SK-N-SH (cell line): ENCODE measurements at regions not wholly inside any gene's neighbourhood (a gene's known extent, or its start where the extent isn't known, plus 50 kb on each side); places are given as distances from the start of the nearest gene placed in this dataset.

ENCODE experiments used
- ELF1 ChIP-seq: IDR thresholded peaks from 2 replicates; pipeline ENCODE4 v1.4.0; 2012
- EP300 ChIP-seq, 2 experiments: IDR thresholded peaks; 2 replicates each; pipeline versions ENCODE4 v1.4.0 to v1.6.1; 2012; ENCODE audit warnings: borderline replicate concordance in 1 of 2, low read depth in 1 of 2, low read length in 1 of 2
- MXI1 ChIP-seq: IDR thresholded peaks from 2 replicates; pipeline ENCODE4 v1.6.1; 2012; ENCODE audit warnings: mild to moderate bottlenecking, low read depth, low read length, improper control_type of control experiment
- RAD21 ChIP-seq: IDR thresholded peaks from 2 replicates; pipeline ENCODE4 v1.6.1; 2012; ENCODE audit warnings: mild to moderate bottlenecking, low read length
- RCOR1 ChIP-seq: fragments of 150-350 bp; IDR thresholded peaks from 2 replicates; pipeline ENCODE4 v1.6.1; 2017; ENCODE audit warnings: antibody characterized with exemption, low read length
- TAF1 ChIP-seq: IDR thresholded peaks from 2 replicates; pipeline ENCODE4 v1.6.1; 2012; ENCODE audit warnings: low read depth, mild to moderate bottlenecking, low read length, moderate library complexity, borderline replicate concordance
- TF ChIP-seq, protein P1 (sequence below): fragments of 200-600 bp; sonication (generic); IDR thresholded peaks from 2 replicates; pipeline ENCODE4 v1.6.1; 2017; ENCODE audit warnings: antibody characterized with exemption, mild to moderate bottlenecking, moderate library complexity
- TF ChIP-seq, protein P2 (sequence below): IDR thresholded peaks from 2 replicates; pipeline ENCODE4 v1.6.1; 2012; ENCODE audit warnings: mild to moderate bottlenecking, low read depth, low read length, moderate library complexity
- TF ChIP-seq, protein P3 (sequence below): IDR thresholded peaks from 2 replicates; pipeline ENCODE4 v1.4.0; 2012; ENCODE audit warnings: low read depth

DNA sequence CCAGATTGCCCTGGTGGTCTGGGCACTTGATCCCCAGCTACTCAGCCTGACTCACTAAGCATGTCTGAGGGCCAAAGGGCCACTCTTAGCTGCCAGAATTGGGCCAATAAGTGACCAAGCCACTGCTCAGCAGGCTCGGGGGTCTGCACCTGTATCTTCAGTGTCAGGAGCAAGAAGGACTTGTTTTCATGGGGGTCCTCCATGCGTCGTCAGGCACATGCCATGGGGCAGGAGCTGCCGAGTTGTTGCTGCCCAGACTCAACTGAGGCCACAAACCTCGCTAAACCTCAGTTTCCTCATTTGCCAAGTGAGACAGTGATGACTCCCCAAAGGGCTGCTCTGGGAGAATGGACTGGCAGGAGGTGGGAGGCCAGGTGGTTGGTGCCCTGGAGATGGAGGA is 158.6 kb upstream of the GDF10 start:
- TF ChIP-seq RAD21 (no peak), MXI1 (no peak), RCOR1 (no peak), ELF1 (no peak), EP300 (IDR thresholded peaks at IDR 0.05; ENCODE audit: borderline replicate concordance in 1 of 2, low read depth in 1 of 2, low read length in 1 of 2) (no peak), TAF1 (no peak)
- TF ChIP-seq, protein P1, sequence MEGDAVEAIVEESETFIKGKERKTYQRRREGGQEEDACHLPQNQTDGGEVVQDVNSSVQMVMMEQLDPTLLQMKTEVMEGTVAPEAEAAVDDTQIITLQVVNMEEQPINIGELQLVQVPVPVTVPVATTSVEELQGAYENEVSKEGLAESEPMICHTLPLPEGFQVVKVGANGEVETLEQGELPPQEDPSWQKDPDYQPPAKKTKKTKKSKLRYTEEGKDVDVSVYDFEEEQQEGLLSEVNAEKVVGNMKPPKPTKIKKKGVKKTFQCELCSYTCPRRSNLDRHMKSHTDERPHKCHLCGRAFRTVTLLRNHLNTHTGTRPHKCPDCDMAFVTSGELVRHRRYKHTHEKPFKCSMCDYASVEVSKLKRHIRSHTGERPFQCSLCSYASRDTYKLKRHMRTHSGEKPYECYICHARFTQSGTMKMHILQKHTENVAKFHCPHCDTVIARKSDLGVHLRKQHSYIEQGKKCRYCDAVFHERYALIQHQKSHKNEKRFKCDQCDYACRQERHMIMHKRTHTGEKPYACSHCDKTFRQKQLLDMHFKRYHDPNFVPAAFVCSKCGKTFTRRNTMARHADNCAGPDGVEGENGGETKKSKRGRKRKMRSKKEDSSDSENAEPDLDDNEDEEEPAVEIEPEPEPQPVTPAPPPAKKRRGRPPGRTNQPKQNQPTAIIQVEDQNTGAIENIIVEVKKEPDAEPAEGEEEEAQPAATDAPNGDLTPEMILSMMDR: no peak
- TF ChIP-seq, protein P2, sequence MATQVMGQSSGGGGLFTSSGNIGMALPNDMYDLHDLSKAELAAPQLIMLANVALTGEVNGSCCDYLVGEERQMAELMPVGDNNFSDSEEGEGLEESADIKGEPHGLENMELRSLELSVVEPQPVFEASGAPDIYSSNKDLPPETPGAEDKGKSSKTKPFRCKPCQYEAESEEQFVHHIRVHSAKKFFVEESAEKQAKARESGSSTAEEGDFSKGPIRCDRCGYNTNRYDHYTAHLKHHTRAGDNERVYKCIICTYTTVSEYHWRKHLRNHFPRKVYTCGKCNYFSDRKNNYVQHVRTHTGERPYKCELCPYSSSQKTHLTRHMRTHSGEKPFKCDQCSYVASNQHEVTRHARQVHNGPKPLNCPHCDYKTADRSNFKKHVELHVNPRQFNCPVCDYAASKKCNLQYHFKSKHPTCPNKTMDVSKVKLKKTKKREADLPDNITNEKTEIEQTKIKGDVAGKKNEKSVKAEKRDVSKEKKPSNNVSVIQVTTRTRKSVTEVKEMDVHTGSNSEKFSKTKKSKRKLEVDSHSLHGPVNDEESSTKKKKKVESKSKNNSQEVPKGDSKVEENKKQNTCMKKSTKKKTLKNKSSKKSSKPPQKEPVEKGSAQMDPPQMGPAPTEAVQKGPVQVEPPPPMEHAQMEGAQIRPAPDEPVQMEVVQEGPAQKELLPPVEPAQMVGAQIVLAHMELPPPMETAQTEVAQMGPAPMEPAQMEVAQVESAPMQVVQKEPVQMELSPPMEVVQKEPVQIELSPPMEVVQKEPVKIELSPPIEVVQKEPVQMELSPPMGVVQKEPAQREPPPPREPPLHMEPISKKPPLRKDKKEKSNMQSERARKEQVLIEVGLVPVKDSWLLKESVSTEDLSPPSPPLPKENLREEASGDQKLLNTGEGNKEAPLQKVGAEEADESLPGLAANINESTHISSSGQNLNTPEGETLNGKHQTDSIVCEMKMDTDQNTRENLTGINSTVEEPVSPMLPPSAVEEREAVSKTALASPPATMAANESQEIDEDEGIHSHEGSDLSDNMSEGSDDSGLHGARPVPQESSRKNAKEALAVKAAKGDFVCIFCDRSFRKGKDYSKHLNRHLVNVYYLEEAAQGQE: no peak
- TF ChIP-seq, protein P3, sequence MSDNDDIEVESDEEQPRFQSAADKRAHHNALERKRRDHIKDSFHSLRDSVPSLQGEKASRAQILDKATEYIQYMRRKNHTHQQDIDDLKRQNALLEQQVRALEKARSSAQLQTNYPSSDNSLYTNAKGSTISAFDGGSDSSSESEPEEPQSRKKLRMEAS: no peak
